Fibroblast of the conjunctiva (primary cell): ENCODE measurements at regions not wholly inside any gene's neighbourhood (a gene's known extent, or its start where the extent isn't known, plus 50 kb on each side); places are given as distances from the start of the nearest gene placed in this dataset.
"Not testable (repeated sequence)": the region's sequence is repeated elsewhere in the genome, so short reads cannot be mapped to it uniquely, and the experiment has no call there.

Source experiments
- DNase-seq: peaks from one replicate; pipeline ENCODE4 v3.0.0-alpha.2; 2010; ENCODE audit warnings: low read depth

- no peak for DNase-seq
Observed at GRCh38 chr12:69028941-69029729, 96.2 kb upstream of the CPM start.

GRCh38 chr12:69030321-69030720 lies 97.3 kb upstream of the CPM start:
- DNase-seq = no peak

- no peak for DNase-seq
Observed at GRCh38 chr12:69036533-69036932, 103.6 kb upstream of the CPM start.

- DNase-seq = no peak
Observed at GRCh38 chr12:69036999-69037398, 104.0 kb upstream of the CPM start.

GRCh38 chr12:69039911-69040310 lies 106.9 kb upstream of the CPM start:
- DNase-seq = no peak

GRCh38 chr12:69042557-69042956 lies 109.6 kb upstream of the CPM start:
- DNase-seq = no peak

GRCh38 chr12:69042970-69043369 lies 110.0 kb upstream of the CPM start:
- no peak for DNase-seq

GRCh38 chr12:69044887-69045286 lies 111.9 kb upstream of the CPM start:
- DNase-seq = no peak

- DNase-seq = no peak
Observed at GRCh38 chr12:69045430-69045829, 112.5 kb upstream of the CPM start.

- DNase-seq = no peak
Observed at GRCh38 chr12:69046363-69046762, 113.4 kb upstream of the CPM start.

GRCh38 chr12:69046920-69047319 lies 113.9 kb upstream of the CPM start:
- DNase-seq = no peak

- no peak for DNase-seq
Observed at GRCh38 chr12:69047990-69048389, 115.0 kb upstream of the CPM start.

- not testable (repeated sequence) for DNase-seq
Observed at GRCh38 chr12:69049855-69050254, 116.9 kb upstream of the CPM start.

GRCh38 chr12:69052613-69053408 lies 119.8 kb upstream of the CPM start:
- peak; percentile 59 for DNase-seq

GRCh38 chr12:69054343-69055056 lies 121.5 kb upstream of the CPM start:
- no peak for DNase-seq

- no peak for DNase-seq
Observed at GRCh38 chr12:69055280-69055679, 122.3 kb upstream of the CPM start.

GRCh38 chr12:69055706-69056105 lies 122.7 kb upstream of the CPM start:
- DNase-seq = no peak

- DNase-seq = peak; percentile 60
Observed at GRCh38 chr12:69056743-69057515, 124.0 kb upstream of the CPM start.

- DNase-seq = no peak
Observed at GRCh38 chr12:69057742-69058141, 124.8 kb upstream of the CPM start.

GRCh38 chr12:69059465-69060457 lies 126.8 kb upstream of the CPM start:
- DNase-seq = peak; percentile 38

GRCh38 chr12:69061574-69061973 lies 128.6 kb upstream of the CPM start:
- no peak for DNase-seq
